B cell (primary cell): ENCODE measurements at regions not wholly inside any gene's neighbourhood (a gene's known extent, or its start where the extent isn't known, plus 50 kb on each side); places are given as distances from the start of the nearest gene placed in this dataset.

Experiments used
- ATAC-seq: fragments of 200-7000 bp; cut with Tn5 transposase; one replicate; pipeline ENCODE4 v1.10.0; 2021; ENCODE audit warnings: low read depth, mild to moderate bottlenecking, moderate number of reproducible peaks, moderate library complexity
- CTCF ChIA-PET: fragments of 350-600 bp; sonication (Branson Sonifier 250); formaldehyde crosslinking; loops from one replicate; lab custom pipeline; 2021; ENCODE audit warnings: antibody characterized with exemption, inconsistent platforms; lab: Charles Lee
- POLR2A ChIA-PET: fragments of 350-600 bp; sonication (Branson Sonifier 250); formaldehyde crosslinking; loops from one replicate; lab custom pipeline; 2021; ENCODE audit warnings: antibody characterized with exemption; lab: Charles Lee
- DNase-seq: peaks from one replicate; pipeline ENCODE4 v3.0.0; 2013
- H2AFZ ChIP-seq: 2 replicates; pipeline ENCODE4 v1.6.1; 2012; ENCODE audit warnings: mild to moderate bottlenecking, low read depth, low read length; ENCODE audit not compliant: insufficient read depth, poor library complexity, severe bottlenecking
- H3K27ac ChIP-seq, 2 donors: 1 replicate in 1 of 2; 2 replicates in 1 of 2; pipeline ENCODE4 v1.5.1; 2012 to 2013; ENCODE audit warnings: low read length in 2 of 2, mild to moderate bottlenecking in 2 of 2, moderate library complexity in 1 of 2
- H3K27me3 ChIP-seq, 4 experiments: fragments of 200-600 bp in 1 of 4; sonication (generic) in 1 of 4; replicated peaks in 1 of 4; 1 replicate in 2 of 4; 2 replicates in 2 of 4; pipeline versions ENCODE4 v1.6.1 to v1.7.0; 2013 to 2016; ENCODE audit warnings: low read length in 3 of 4, mild to moderate bottlenecking in 2 of 4, mixed read lengths in 1 of 4, moderate library complexity in 1 of 4; ENCODE audit not compliant: insufficient read depth in 4 of 4, control insufficient read depth in 3 of 4; ENCODE audit errors: control extremely low read depth in 1 of 4
- H3K36me3 ChIP-seq, 2 experiments: replicated peaks in 1 of 2; 1 replicate in 1 of 2; 2 replicates in 1 of 2; pipeline versions ENCODE4 v1.6.1 to v1.7.1; 2013; ENCODE audit warnings: low read length in 1 of 2; ENCODE audit not compliant: insufficient read depth in 2 of 2, control insufficient read depth in 1 of 2; ENCODE audit errors: control extremely low read depth in 1 of 2, extremely low read depth in 1 of 2
- H3K4me1 ChIP-seq, 2 donors: fragments of 200-600 bp in 1 of 2; sonication (generic) in 1 of 2; 1 replicate in 1 of 2; 2 replicates in 1 of 2; pipeline versions ENCODE4 v1.5.1 to v1.6.1; 2013 to 2017; ENCODE audit warnings: low read length in 2 of 2; ENCODE audit not compliant: control insufficient read depth in 2 of 2, insufficient read depth in 2 of 2
- H3K4me2 ChIP-seq: replicated peaks from 2 replicates; pipeline ENCODE3; 2012; ENCODE audit warnings: mild to moderate bottlenecking, low read depth, low read length; ENCODE audit not compliant: poor library complexity, severe bottlenecking
- H3K4me3 ChIP-seq, 5 experiments: fragments of 200-600 bp in 1 of 5; sonication (generic) in 1 of 5; 1 replicate in 3 of 5; 2 replicates in 2 of 5; pipeline versions ENCODE4 v1.5.1 to v1.7.0; 2011 to 2016; ENCODE audit warnings: low read length in 4 of 5, mild to moderate bottlenecking in 4 of 5, low read depth in 2 of 5, control low read depth in 1 of 5, moderate library complexity in 1 of 5; ENCODE audit not compliant: insufficient read depth in 1 of 5; ENCODE audit errors: control extremely low read depth in 1 of 5, extremely low read depth in 1 of 5
- H3K79me2 ChIP-seq: fragments of 200-600 bp; sonication (generic); one replicate; pipeline ENCODE4 v1.6.0; 2016; ENCODE audit warnings: low read length; ENCODE audit not compliant: control insufficient read depth, insufficient read depth
- H3K9ac ChIP-seq: fragments of 200-600 bp; sonication (generic); 2 replicates; pipeline ENCODE4 v1.6.1; 2017; ENCODE audit warnings: mild to moderate bottlenecking, low read length, moderate library complexity
- H3K9me3 ChIP-seq, 3 donors: one replicate each; pipeline versions ENCODE4 v1.6.1 to v1.7.1; 2013; ENCODE audit warnings: low read length in 2 of 3; ENCODE audit not compliant: control insufficient read depth in 2 of 3, insufficient read depth in 1 of 3; ENCODE audit errors: control extremely low read depth in 1 of 3
- H4K20me1 ChIP-seq: 2 replicates; pipeline ENCODE4 v1.6.0; 2012; ENCODE audit warnings: mild to moderate bottlenecking, low read length; ENCODE audit not compliant: insufficient read depth, control insufficient read depth, poor library complexity, severe bottlenecking
- H3K27ac Mint-ChIP-seq: one replicate; pipeline ENCODE4 v1.8.0; 2021; ENCODE audit warnings: mixed read lengths
- H3K27me3 Mint-ChIP-seq: one replicate; pipeline ENCODE4 v1.8.0; 2021; ENCODE audit warnings: mixed read lengths
- H3K4me1 Mint-ChIP-seq: one replicate; pipeline ENCODE4 v1.8.0; 2021; ENCODE audit warnings: mixed read lengths
- H3K4me3 Mint-ChIP-seq: one replicate; pipeline ENCODE4 v1.8.0; 2021; ENCODE audit warnings: mixed read lengths
- H3K9me3 Mint-ChIP-seq: one replicate; pipeline ENCODE4 v1.8.0; 2022; ENCODE audit warnings: mixed read lengths; ENCODE audit not compliant: insufficient read depth
- EZH2 ChIP-seq: IDR thresholded peaks from 2 replicates; pipeline ENCODE4 v1.6.1; 2012; ENCODE audit warnings: borderline replicate concordance, low read depth, mild to moderate bottlenecking, moderate library complexity, low read length; ENCODE audit not compliant: insufficient read depth, poor library complexity, severe bottlenecking
- WGBS: methylation state at CpG from one replicate; pipeline ENCODE4 v1.1.5; 2013; ENCODE audit warnings: missing lambda C conversion rate; ENCODE audit not compliant: insufficient coverage; 5-methylcytosine and 5-hydroxymethylcytosine counted together
- intact Hi-C: fragments of 100-400 bp; cut with micrococcal nuclease; formaldehyde crosslinking; loops from one replicate; pipeline ENCODE4 v1.10.0; 2022
- TF ChIP-seq, protein P1 (sequence below): fragments of 200-600 bp; IDR thresholded peaks from one replicate; pipeline ENCODE4 v1.8.0; 2022; ENCODE audit warnings: antibody characterized with exemption, mild to moderate bottlenecking

GRCh38 chr21:33136847-33137502 lies 67.0 kb downstream of the OLIG1 start:
- POLR2A ChIA-PET: no interaction called here
- Histone ChIP-seq H2AFZ (no peak overlapping the region), H3K27ac (no peak overlapping the region), H3K36me3 (no peaks in the 10 kb centered on the region), H3K79me2 (no peaks in the 10 kb centered on the region), H3K4me2 (no peak overlapping the region), H4K20me1 (no peaks in the 10 kb centered on the region), H3K4me1 (no peaks in the 10 kb centered on the region), H3K27me3 (no peaks in the 10 kb centered on the region), H3K9ac (no peak overlapping the region), H3K4me3 (no peak overlapping the region), H3K9me3 (no peaks in the 10 kb centered on the region)
- CTCF ChIA-PET: no interaction called here
- WGBS: 100% methylated on average over 3 of the region's 7 CpGs
- TF ChIP-seq, protein P1, sequence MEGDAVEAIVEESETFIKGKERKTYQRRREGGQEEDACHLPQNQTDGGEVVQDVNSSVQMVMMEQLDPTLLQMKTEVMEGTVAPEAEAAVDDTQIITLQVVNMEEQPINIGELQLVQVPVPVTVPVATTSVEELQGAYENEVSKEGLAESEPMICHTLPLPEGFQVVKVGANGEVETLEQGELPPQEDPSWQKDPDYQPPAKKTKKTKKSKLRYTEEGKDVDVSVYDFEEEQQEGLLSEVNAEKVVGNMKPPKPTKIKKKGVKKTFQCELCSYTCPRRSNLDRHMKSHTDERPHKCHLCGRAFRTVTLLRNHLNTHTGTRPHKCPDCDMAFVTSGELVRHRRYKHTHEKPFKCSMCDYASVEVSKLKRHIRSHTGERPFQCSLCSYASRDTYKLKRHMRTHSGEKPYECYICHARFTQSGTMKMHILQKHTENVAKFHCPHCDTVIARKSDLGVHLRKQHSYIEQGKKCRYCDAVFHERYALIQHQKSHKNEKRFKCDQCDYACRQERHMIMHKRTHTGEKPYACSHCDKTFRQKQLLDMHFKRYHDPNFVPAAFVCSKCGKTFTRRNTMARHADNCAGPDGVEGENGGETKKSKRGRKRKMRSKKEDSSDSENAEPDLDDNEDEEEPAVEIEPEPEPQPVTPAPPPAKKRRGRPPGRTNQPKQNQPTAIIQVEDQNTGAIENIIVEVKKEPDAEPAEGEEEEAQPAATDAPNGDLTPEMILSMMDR: no peak
- TF ChIP-seq EZH2: no peak
- H3K9me3 Mint-ChIP-seq: no peaks in the 10 kb centered on the region
- intact Hi-C loops: no loop called here
- no peaks in the 10 kb centered on the region for H3K4me1 Mint-ChIP-seq
- ATAC-seq (no peak), DNase-seq (no peak)
- no peak overlapping the region for H3K4me3 Mint-ChIP-seq
- peaks cover 44% of the 10 kb centered on the region for H3K27me3 Mint-ChIP-seq
- H3K27ac Mint-ChIP-seq: no peak overlapping the region

- no peak for DNase-seq
- Histone ChIP-seq H3K9ac (no peak overlapping the region), H3K4me1 (no peaks in the 10 kb centered on the region), H3K27ac (no peak overlapping the region), H3K36me3 (no peaks in the 10 kb centered on the region), H2AFZ (no peak overlapping the region), H3K9me3 (no peaks in the 10 kb centered on the region), H3K27me3 (peaks cover 0 to 4% (median 0%) of the 10 kb centered on the region in 4 experiments), H3K4me2 (no peak overlapping the region), H3K79me2 (no peaks in the 10 kb centered on the region), H3K4me3 (no peak overlapping the region), H4K20me1 (no peaks in the 10 kb centered on the region)
- no peak overlapping the region for H3K27ac Mint-ChIP-seq
- peaks cover 42% of the 10 kb centered on the region for H3K27me3 Mint-ChIP-seq
- WGBS: 98% methylated on average over 10 of the region's 18 CpGs
- ChIA-PET POLR2A (no interaction called here), CTCF (no interaction called here)
- no peak for ATAC-seq
- no peaks in the 10 kb centered on the region for H3K4me1 Mint-ChIP-seq
- intact Hi-C loops: no loop called here
- no peak for TF ChIP-seq EZH2
- TF ChIP-seq, protein P1: no peak
- H3K4me3 Mint-ChIP-seq: no peak overlapping the region
- no peaks in the 10 kb centered on the region for H3K9me3 Mint-ChIP-seq
Observed at GRCh38 chr21:33139084-33139483, 69.1 kb downstream of the OLIG1 start.
